Stimulated activated CD4-positive, alpha-beta T cell treated with anti-CD3 and anti-CD28 coated beads, Interleukin-1b, Interleukin-23, amount 100 ng/mL, for 48 hours (primary cell): ENCODE measurements at regions not wholly inside any gene's neighbourhood (a gene's known extent, or its start where the extent isn't known, plus 50 kb on each side); places are given as distances from the start of the nearest gene placed in this dataset.

Experiments used
- DNase-seq: peaks from one replicate; pipeline ENCODE4 v3.0.0-alpha.2; 2020

DNA sequence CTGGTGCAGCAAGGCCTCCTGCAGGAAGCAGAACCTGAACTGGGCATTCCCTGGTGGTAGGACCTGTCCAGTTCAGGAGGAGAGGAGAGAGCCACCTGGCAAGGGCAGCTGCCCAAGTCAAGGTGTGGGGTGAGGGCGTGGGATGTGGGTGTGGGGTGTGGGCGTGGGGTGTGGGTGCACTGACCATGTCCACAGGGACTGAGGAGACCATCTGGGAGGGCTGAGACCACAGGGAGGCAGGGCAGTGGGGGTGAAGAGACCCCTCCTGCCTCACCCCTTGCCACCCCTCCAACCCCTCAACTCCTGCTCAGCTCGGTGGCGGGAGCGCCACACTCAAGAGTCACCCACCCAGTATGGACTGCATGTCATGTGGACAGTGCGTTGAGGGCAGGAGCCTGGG lies 117.9 kb downstream of the CPZ start:
- no peak for DNase-seq

DNA sequence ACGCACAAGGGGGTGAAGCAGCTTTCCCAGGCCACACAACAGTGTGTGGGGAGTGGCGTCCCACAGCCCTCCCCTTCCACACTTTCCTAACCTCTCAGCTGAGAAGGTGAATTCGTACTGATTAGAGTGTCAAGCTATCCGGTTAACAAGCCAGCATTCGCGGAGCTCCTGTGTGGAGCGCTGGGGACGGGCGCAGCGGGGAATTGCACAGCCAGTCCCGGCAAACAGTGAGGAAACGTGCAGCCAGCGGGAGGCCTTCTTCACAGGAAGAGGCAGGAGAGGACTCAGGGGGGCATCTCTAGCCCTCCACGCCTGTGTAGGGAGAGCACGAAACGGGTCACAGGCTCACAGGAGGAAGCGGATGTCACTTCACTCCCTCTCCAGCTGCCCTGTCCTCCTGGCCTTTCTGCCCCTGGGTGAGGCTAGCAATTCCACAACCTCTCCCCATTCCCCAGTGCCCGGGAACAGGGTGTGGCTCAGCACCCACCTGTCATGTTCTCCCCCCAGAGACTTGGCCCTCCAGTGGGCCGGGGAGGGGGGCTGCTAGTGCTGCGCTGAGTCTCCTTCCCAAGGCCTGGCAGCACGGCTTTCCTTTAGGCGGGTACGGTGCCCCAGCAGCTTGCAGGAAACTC lies 117.3 kb downstream of the CPZ start:
- no peak for DNase-seq

DNA sequence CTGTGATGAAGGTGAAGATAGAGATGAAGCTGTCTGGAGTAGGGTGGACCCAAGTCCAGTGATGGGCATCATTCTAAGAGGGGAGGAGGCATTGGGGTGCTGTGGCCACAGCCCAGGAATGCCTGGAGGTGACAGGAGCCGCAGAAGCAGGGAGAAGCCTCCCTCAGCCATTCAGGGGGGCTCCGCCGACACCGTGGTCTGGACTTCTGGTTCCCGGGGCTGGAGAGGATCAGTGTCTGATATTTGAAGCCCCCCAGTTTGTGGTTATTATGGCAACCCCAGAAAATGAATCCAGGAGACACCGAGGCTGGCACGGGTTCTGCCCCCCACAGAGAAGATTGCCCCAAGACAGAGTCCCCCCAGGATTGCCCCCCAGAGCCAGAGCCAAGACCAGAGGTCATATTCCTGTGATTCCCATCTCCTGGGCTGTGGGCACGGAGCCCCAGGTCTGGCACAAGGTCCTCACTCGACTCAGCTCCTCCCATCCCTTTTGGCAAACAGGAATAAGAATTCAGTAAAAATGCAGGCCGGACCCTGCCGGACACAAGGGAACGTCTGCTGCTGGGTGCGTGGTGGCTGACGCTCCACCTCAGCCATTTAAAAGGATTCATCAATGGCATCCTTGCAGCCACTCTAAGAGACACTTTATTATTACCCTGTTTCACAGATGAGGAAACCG lies 116.6 kb downstream of the CPZ start:
- no peak for DNase-seq

DNA sequence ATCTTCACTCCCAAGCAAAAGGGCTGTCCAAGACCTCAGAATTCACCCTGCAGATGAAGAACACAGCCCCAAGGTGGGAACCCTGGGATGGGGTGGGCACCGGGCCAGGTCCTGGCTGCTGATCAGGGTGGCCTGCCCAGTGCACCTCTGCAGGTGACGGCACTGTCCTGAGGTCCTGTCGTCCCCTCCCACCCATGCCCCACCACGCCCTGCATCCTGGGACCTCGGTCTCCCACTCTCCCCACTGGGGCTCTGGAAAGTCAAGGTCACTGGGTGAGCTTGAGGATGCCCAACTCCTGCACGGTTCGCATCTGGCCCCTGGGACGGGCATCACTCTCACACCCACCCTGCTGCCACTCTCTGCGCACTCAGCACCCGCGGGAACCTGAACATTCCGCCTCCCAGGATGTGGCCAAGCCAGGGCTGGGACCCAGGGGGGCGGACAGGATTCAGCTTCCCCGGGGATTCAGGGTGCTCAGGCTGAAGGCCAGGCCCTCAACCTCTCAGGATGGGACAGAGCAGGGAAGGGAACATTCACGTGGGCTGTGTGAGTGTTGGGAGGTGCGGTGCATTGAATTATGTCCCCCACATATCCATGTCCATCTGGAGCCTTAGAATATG lies 115.9 kb downstream of the CPZ start:
- DNase-seq: no peak

DNA sequence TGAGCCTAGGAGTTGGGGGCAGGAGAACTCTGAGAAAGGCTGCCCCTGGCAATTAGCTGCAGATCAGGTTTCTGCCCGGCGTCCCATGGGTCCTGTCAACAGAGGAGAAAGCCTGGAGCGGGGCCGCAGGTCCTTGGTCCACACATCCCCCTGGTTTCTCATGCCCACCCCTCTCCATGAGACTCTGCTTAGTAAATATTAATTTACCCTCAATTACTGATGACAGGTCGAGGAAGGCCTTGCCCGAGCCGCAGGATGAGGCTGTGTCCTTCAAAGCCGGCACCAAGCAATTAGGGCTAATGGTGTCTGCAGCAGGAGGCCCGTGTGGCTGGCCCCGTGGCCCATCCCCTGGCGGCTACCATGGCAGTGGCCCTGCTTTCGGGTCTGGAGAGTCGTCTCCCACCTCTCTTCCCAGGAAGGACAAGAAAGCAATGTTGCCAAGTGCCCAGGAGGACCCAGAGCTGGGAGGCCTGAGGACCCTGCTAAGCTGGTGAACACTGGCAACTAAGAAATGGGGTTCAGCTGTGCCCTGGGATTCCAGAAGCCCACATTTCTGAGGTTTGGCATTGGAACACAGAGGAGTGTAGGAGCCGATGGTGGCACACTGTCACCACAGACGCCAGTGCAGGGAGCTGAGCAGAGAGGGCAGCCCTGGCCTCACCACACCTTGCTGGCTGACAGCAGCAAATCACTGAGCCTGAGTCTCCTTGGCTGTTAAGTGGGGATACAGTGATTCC lies 114.6 kb downstream of the CPZ start:
- no peak for DNase-seq

DNA sequence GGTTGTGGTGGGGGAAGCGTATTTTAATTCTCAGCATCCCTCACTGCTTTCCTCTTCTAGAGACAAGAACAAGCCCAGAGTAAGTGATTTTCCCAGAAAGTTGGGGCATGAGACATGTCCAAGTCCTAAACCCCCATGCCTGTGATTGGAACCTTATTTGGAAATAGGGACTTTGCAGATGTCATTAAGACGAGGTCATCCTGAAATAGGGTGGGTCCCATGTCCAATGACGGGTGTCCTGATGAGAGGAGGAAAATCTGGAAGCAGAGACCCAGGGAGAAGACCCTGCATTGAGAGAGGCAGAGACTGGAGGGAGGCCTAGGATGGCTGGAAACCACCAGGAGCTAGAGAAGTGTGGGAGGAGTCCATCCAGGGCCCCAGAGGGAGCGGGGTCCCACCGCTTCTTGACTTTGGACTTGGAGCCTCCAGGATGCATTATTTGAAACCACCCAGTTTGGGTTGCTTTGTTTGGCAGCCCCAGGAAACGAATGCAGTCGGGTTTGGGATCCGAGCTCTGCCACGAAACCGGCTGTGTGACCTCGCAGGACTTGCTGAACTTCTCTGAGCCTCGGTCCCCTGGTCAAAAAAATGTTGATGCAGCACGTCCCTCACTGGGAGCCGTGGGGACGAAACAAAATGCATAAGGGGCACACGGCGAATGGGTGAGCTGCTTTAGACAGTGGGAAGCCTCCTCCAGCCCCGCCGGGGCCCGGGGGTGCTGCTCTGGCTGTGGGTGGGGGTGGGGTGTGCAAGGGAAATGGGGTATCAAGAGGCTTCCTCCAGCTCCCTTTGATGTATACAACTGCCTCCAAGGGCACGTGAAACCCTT lies 113.9 kb downstream of the CPZ start:
- no peak for DNase-seq

DNA sequence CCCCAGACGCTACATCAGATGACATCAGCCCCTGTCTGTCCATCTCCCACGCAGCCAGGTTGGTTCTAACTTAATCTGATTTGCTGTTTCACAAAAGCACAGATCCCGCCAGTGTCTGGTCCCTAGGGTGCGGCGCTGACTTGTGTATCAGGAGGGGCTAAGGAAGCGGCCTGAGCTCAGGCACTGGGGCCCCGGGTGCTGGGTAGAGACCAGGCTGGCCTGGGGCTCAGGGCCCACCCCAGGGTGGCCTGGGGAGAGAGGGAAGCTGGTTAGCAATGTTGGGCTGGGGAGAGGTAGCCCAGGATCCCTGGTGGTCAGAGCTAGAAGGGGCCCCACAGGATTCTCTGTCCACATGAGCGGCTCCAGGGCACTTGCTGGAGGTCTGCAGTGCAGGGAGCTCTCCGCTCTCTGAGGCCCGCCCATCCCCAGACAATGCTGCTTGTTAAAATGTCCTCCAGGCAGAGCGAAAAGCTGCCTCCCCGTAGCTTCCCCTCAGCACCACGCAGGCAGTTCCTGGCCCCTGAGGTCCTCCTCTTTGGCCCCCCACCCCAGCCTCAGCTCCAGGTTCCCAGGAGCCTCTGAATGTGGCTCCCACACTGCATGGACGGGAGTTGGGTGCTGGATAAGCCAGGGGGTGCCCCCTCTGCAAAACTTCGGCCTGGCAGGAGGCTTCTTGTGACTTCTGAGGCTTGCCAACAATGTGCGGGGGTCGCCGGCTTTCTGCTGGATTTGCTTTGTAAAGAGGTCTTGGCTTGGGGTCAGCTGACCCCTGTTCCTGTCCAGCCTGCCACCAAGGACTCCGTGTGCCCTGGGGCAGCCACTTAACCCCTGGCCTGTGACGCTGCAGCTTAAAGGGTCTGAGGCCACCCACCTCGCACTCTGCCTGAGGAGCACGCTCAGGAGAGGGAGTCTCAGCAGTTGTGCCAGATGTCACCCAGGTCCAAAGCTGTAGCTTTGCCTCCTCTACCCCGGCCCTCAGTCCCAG lies 112.9 kb downstream of the CPZ start:
- no peak for DNase-seq

DNA sequence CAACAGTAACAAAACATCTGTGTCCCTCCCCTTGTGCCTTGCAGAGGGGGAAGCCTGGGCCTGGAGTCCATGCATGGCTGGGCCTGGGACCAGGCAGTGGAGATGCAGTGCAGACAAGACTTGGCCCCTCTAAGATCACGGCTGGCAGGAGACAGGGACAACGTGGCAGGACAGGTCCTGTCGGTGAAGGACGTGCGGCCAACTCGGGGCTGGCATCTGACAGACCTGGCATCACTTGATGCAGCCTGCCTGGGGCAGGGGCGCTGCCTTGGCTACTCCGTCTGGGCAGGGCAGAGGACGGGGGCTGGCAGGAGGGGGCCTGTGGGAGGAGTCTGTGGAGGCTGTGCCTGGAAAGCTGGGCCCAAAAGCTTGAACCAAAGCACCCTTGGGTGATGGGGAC lies 112.1 kb downstream of the CPZ start:
- no peak for DNase-seq

DNA sequence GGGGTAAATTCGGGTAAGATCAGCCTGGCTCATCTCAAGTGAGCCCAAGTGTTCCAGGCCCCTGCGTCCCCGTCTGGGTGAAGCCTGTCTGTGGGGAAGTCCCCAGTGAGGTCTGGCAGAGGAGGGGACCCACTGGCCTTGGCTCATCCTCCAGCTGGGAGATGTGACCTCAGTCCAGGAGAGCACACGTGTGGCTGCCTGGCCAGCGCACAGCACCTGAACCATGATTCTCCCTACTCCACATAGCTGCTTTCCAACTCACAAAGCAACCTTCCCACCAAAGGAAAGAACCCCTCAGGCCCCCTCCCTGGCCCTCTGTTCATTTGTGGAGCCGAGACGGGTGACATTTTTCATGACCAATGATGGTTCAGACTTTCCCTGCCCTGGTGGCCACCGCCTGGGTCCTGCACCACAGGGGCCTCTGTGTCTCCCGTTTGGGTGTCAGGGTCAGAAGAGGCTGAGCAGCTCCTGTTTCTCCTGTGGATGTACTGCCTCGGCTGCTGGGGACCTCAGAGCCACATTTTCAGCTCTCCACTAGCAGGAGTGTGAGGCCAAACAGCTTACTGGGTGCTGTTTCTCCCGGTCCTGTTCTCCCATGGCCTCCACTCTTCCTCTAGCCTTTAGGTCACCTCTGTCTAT lies 111.4 kb downstream of the CPZ start:
- DNase-seq: no peak

DNA sequence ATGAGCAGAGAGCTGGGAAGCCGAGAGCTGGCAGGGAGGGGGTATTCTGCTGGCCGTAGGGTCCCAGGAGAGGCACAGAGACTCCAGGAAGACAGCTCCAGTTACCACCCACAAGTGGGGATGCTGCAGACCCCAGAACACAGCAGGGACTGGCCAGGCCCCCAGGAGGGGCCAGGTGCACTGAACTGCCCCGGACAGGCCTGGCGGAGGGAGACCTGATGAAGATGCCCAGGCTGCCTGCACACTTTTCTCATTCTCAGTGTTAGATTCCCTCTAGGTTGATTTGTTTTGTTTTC lies 110.8 kb downstream of the CPZ start:
- DNase-seq: no peak

DNA sequence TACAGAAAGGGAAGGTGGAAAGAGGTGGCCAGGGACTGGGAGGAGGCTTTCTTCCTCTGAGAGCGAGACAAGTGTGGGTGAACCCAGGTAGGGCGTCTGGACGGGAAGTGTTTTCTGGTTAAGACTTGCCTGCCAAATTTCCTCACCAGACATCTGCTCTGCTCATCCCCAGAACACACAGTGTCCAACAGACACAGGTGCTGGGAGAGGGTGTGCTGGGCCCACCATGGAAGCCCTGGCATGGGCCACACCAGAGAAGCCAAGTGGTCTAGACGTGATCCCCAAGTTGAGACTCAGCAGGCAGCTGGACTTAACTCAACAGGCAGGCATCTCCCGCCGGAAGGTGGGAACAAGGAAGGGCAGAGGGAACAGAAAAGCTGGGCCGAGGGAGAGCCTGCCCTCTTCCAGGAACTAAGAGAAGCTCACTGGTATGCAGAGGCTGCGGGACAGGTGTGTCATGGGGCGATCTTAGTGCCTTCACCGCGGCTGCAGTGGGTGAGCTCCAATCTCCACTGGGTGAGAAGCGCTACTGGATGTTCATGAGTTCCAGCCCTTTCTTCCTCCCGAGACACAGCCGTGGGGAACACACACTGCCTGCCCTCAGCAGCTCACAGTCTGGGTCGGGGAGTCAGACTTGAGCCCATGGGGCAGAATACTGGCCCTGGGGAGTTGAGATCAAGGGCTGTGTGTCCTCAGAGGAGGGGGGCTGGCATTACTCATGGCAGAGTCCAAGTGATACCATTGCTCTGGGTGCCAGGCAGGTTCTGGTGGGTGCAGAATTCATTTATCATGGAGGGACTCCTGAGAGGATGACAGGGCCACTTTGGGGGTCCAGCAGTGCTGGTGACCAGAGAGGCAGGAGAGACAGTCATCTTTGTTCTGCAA lies 110.2 kb downstream of the CPZ start:
- DNase-seq: no peak

DNA sequence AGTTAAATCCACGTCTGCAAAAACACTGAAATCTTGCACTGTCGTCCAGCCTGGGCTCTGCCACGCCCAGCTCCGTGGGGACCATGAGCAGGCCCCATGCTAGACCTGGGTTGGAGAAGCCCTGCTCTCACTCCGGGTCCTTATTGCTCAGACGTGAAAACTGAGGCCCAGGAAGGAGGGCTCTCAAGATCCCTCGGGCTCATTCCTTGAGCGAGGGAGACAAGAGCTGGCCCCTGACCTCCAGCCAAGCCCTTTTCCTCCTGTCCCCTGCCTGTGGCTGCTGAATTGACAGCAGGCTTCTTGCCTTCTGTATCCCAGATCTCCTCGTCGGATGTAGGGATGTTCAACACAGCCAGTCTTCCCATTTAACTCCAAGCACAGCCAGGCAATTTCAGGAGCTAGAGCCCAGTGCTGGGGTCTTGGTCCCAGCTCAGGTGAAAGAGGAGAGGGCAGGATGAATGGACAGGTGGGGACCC lies 109.5 kb downstream of the CPZ start:
- no peak for DNase-seq

DNA sequence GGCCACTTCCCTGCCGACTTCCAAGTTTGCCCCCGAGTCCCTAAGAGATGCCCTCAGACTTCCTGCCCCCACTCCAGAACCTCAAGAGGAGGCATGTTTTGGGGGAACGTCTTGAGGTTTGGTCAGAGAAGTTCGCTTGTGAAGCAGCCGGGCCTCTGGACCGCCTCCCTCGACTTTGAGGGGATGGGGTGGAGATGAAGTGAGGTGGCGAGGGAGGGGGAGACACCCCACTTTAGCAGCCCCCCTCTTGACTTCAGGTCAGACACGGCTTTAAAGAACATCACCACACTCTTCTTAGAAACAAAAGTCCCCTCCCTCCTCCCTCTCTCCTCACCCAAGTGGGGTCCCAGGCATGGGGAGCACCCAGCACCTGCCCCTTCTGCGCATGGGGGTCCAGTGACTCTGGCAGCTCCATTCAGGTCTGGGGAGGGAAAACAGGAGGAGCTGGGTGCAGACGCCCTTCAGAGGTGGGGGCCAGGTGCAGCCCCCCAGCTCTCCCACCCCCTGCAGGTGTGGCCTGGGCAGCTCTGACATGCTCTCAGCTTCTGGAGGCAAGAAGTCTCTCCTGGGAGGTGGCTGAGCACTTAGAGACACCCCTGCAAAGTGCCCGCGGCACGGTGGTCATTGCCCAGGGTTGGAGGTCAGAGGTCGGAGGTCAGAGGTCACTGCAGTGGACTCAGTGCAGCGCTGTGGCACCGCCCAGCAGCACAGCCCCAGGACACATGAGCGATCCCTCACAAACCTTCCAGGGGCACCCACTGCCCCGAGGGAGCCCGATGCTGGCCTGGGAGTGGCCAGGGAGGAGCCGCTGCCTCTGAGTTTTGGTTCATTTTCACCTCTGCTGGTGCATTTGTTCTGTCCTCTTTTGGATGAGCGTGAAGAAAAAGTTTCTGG lies 108.8 kb downstream of the CPZ start:
- no peak for DNase-seq

DNA sequence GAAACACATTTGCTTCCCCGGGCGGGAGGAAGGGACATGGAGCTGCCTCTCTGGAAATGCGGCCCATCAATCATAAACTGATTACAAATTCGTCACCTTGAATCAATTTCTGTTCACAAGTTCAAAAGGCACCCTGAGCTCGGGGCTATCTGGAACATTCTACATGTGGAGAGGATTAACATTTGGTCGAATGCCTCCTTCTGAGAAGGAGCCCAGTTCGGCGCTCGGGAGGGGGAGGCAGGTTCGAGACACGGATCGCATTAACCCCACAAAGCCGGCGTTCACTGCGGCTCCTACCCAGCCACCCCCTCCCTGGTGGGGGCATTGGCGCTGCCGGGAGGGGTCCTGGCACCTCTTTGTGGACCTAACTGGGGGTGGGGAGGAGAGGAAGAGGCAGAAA lies 108.0 kb downstream of the CPZ start:
- no peak for DNase-seq

DNA sequence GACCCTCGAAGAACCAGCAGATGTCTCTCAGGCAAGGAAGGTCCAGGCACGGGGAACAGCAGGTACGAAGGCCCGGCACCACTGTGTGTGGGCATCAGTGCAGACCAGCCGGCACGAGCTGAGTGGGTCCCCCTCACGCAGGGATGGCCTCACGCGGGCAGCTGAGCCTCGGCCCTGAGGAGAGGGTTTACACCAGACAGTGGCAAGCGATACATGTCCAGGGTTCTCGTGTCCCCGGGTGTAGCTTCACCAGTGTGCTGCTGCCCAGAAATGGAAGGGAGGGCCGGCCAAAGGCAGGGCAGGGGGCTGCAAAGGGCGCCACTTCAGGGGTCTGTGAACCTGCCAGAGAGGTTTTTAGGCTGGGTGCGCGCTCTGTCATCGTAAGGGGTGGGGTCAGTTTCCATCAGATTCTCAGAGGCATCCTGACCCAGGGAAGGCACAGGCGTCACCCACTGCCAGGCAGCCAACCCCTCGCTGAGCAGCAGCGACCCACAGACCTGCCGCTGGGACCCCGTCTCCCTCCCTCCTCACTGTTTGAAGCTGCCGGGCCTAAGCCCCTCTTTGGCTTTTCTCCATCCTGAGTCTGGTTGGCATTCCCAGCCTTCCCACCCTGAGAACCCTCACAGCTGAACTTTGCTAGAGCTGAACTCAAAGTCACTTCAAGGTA lies 107.0 kb downstream of the CPZ start:
- no peak for DNase-seq

DNA sequence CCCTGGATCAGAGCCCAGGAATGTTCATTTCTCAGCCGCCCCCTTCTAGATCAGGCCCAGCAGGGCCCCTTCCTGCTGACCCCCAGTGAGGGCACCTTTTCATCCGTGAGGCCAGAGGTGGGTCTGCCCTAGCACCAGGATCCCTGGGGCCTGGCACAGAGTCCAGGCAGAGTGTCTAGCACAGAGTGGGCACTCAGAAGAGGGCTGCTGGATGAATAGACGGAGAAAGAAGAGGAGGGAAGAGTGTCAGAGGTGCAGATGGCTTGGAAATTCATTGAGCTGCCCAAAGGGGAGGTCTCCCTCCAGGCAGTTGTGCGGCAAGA lies 106.5 kb downstream of the CPZ start:
- DNase-seq: no peak

DNA sequence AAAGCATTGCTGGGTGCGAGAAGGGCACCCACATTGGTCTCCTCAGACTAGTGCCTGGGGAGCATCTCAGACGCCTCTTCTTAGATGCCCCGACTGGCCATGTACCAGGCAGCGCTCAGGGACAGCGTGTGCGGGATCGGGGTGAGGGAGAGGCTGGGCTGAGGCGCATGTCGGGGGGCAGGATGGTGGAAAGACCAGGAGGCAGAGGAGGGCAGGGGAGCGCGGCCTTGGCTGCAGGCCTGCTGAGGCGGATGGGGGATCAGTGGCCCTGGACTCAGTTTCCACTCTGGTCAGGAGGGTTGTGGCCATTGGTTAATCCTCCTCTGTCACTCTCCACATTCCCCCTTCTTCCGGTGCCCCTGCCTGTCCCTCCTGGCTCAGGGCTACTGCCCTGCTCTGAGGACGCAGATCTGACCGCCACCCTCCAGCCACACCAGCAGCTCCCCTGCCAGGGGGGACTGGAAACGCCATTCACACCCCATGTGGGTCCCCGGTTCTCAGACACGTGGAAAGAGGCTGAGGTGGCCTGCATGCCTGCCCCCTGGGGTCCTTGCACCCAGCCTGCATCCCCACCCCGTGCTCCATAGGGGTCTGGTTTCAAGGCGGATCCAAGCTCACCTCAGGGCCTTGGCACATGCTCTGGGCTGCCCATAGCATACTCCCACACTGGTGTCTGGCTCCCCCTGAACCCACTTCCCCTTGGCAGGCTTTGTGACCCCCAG lies 105.9 kb downstream of the CPZ start:
- DNase-seq: no peak

DNA sequence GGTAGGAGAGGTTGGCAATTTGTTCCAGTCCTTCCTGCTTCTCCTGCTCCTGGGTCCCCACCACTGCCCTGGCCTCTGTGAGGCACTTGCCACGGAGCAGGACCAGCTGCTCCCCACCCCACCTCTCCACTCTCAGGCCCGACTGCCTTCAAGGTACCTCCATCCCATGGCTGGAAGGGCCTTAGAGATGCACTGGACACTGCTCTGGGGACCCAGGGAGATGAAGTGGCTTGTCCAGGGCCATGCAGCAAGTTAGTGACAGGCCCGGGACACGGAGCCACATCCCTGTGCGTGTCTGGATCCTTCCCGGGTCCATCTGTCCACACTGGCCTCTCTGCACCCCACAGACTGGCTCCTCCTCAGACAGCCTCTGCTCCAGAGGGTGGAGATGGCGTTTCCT lies 105.3 kb downstream of the CPZ start:
- DNase-seq: no peak
